Activated B cell treated with CpG ODN at 0.5 μM for 24 hours (primary cell): ENCODE measurements at regions not wholly inside any gene's neighbourhood (a gene's known extent, or its start where the extent isn't known, plus 50 kb on each side); places are given as distances from the start of the nearest gene placed in this dataset.
A peak's percentile ranks its signal among the peaks of the same experiment; 100 is the strongest.

ENCODE experiments used
- ATAC-seq: fragments of 200-7000 bp; cut with Tn5 transposase; one replicate; pipeline ENCODE4 v1.10.0; 2021; ENCODE audit warnings: low read depth, mild to moderate bottlenecking, moderate library complexity
- CTCF ChIA-PET: fragments of 350-600 bp; sonication (Branson Sonifier 250); formaldehyde crosslinking; loops from one replicate; lab custom pipeline; 2021; ENCODE audit warnings: antibody characterized with exemption; lab: Charles Lee
- POLR2A ChIA-PET: fragments of 350-600 bp; sonication (Branson Sonifier 250); formaldehyde crosslinking; loops from one replicate; lab custom pipeline; 2021; ENCODE audit warnings: antibody characterized with exemption; lab: Charles Lee
- DNase-seq: peaks from one replicate; pipeline ENCODE4 v3.0.0; 2022
- H3K27ac Mint-ChIP-seq: one replicate; pipeline ENCODE4 v1.8.0; 2020; ENCODE audit warnings: mixed read lengths
- H3K27me3 Mint-ChIP-seq: one replicate; pipeline ENCODE4 v1.8.0; 2021; ENCODE audit warnings: mixed read lengths
- H3K36me3 Mint-ChIP-seq: one replicate; pipeline ENCODE4 v1.8.0; 2021; ENCODE audit warnings: low read depth, mixed read lengths
- H3K4me1 Mint-ChIP-seq: one replicate; pipeline ENCODE4 v1.8.0; 2021; ENCODE audit warnings: mixed read lengths
- H3K4me3 Mint-ChIP-seq: one replicate; pipeline ENCODE4 v1.8.0; 2020; ENCODE audit warnings: mild to moderate bottlenecking, mixed read lengths
- H3K9me3 Mint-ChIP-seq: one replicate; pipeline ENCODE4 v1.8.0; 2020; ENCODE audit warnings: mixed read lengths
- intact Hi-C: fragments of 100-400 bp; cut with micrococcal nuclease; formaldehyde crosslinking; loops from one replicate; pipeline ENCODE4 v1.15.1; 2024
- TF ChIP-seq, protein P1 (sequence below): fragments of 200-600 bp; IDR thresholded peaks from one replicate; pipeline ENCODE4 v1.8.0; 2022; ENCODE audit warnings: antibody characterized with exemption, mild to moderate bottlenecking

DNA sequence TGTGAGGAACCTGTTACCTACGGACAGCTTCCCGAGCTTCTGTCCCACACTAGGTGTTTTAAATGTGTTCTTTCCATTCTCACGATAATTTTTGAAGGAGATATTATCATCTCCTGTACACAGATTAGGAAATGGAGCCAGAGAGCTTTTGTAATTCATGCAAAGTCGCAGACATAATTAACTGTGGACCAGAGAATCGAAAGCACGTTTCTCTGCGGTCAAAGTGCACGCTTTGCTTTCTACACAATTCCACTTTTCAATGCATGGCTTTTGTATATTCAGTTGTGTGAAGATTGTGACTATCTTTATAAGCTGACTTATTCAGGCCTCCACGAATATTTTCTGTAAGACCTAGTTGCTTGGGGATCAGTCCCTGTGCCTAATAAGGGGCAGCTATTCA lies 81.7 kb upstream of the SLC10A2 start:
- Mint-ChIP-seq H3K36me3 (no peaks in the 10 kb centered on the region), H3K27me3 (no peaks in the 10 kb centered on the region), H3K9me3 (no peaks in the 10 kb centered on the region), H3K4me3 (no peak overlapping the region), H3K4me1 (no peaks in the 10 kb centered on the region), H3K27ac (no peak overlapping the region)
- TF ChIP-seq, protein P1, sequence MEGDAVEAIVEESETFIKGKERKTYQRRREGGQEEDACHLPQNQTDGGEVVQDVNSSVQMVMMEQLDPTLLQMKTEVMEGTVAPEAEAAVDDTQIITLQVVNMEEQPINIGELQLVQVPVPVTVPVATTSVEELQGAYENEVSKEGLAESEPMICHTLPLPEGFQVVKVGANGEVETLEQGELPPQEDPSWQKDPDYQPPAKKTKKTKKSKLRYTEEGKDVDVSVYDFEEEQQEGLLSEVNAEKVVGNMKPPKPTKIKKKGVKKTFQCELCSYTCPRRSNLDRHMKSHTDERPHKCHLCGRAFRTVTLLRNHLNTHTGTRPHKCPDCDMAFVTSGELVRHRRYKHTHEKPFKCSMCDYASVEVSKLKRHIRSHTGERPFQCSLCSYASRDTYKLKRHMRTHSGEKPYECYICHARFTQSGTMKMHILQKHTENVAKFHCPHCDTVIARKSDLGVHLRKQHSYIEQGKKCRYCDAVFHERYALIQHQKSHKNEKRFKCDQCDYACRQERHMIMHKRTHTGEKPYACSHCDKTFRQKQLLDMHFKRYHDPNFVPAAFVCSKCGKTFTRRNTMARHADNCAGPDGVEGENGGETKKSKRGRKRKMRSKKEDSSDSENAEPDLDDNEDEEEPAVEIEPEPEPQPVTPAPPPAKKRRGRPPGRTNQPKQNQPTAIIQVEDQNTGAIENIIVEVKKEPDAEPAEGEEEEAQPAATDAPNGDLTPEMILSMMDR = no peak
- POLR2A ChIA-PET = no interaction called here
- CTCF ChIA-PET = no interaction called here
- DNase-seq = no peak
- no peak for ATAC-seq
- intact Hi-C loops = no loop called here

DNA sequence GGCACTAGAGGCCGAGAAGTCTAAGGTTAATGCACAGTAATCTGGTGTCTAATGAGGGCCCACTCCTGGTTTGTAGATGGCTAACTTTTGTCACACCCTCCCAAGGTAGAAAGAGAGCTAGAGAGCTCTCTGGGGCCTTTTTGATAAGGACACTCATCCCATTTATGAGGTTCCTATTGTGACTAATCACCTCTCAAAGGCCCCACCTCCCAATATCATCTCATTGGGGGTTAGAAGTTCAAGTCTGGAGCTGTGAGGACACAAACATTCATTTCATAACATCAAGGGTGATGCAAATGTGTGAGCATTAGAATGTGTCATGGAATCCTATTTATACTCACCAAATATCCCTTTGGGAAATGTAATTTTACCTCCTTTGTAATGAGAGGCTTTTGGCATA lies 79.2 kb upstream of the SLC10A2 start:
- intact Hi-C loops = no loop called here
- ATAC-seq (no peak), DNase-seq (no peak)
- no peaks in the 10 kb centered on the region for H3K4me1 Mint-ChIP-seq
- H3K27ac Mint-ChIP-seq = no peak overlapping the region
- no peaks in the 10 kb centered on the region for H3K9me3 Mint-ChIP-seq
- TF ChIP-seq, protein P1 = no peak
- POLR2A ChIA-PET = no interaction called here
- CTCF ChIA-PET = no interaction called here
- no peaks in the 10 kb centered on the region for H3K36me3 Mint-ChIP-seq
- no peaks in the 10 kb centered on the region for H3K27me3 Mint-ChIP-seq
- no peak overlapping the region for H3K4me3 Mint-ChIP-seq

DNA sequence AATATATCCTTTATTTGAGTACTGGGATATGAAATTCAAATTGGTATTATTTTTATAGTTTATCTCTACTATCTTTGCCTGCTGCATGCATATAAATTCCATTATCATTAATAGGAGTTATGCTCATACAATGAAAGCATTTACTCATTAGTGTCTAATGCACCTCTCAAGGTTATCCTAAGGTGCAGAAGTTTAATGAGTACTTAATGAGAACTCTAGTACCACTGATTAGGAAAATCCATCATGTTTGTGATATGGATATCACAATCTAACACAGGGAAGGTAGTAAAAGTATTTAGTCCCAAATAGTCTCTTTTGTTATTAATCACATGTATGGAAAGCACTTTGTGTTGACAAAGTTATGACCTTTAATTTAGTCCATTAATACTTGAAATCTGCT lies 77.2 kb upstream of the SLC10A2 start:
- Mint-ChIP-seq H3K27ac (no peak overlapping the region), H3K4me1 (no peaks in the 10 kb centered on the region), H3K36me3 (no peaks in the 10 kb centered on the region), H3K4me3 (no peak overlapping the region), H3K27me3 (no peaks in the 10 kb centered on the region), H3K9me3 (no peaks in the 10 kb centered on the region)
- ChIA-PET CTCF (interaction anchor here (1.6 kb wide), 1 partner anchor 228 kb away, joined by 4 read pairs; no protein-coding TSS in a partner anchor), POLR2A (no interaction called here)
- intact Hi-C loops = no loop called here
- no peak for ATAC-seq
- no peak for DNase-seq
- TF ChIP-seq, protein P1 = no peak

DNA sequence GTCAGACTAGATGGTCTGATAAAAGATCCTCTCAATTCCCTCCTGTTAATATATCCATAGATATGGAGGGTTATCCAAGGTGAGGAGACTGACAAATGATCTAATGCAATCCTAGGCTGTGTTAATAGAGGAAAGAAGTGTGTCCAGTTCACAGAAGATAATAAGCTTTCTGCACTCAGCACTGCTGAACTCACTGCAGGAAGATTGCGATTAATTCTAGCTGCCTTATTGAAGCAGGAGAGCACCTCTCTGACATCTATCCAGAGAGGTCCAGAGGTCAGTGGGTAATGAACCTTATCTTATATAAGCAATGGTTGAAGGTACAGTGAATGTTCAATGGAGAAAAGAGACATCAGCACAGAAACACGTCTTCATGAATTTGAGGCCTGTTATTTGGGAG lies 75.9 kb upstream of the SLC10A2 start:
- H3K4me3 Mint-ChIP-seq = no peak overlapping the region
- no peaks in the 10 kb centered on the region for H3K4me1 Mint-ChIP-seq
- TF ChIP-seq, protein P1 = no peak
- no peaks in the 10 kb centered on the region for H3K27me3 Mint-ChIP-seq
- no peaks in the 10 kb centered on the region for H3K36me3 Mint-ChIP-seq
- H3K9me3 Mint-ChIP-seq = no peaks in the 10 kb centered on the region
- POLR2A ChIA-PET = no interaction called here
- CTCF ChIA-PET = no interaction called here
- ATAC-seq = no peak
- H3K27ac Mint-ChIP-seq = no peak overlapping the region
- intact Hi-C loops = no loop called here
- DNase-seq = no peak

DNA sequence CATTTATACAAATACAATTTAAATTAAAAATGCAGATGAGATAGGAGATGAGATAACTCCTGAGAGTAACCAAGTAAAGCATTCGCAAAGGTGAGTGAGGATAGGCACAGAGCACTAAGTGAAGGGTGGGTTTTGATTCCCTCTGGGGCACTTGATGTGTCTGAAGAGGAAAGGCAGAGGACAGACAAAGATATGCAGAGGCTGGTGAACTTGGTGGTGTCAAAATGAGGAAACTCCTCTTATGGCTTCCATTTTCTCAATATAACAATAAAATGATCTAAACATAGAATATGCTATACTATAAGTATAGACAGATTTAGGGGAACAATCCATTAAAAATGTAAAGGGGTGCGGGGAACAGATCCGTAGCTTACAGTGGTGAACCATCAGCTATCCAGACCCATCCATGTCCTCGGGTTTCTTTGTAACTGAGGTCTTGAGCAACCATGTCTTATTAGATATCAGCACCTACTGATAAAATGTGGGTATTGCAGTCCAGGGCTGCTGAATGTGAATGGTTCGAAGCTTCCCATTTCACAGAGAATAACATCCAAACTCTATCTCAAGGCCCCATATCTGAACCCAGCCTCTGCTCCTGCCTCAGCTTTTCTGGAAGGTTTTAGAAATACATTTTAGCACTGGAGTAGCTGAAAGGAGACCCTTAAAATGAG lies 73.9 kb upstream of the SLC10A2 start:
- CTCF ChIA-PET = interaction anchor here (0.9 to 1.3 kb wide), 6 partner anchors 13 to 270 kb away, joined by 3 to 46 read pairs (median 5); no protein-coding TSS in a partner anchor
- intact Hi-C loops = loop anchor here (1.0 kb wide), 1 partner anchor 224 kb away; no protein-coding TSS in a partner anchor
- TF ChIP-seq, protein P1 = no peak
- Mint-ChIP-seq H3K9me3 (no peaks in the 10 kb centered on the region), H3K27me3 (no peaks in the 10 kb centered on the region), H3K27ac (no peak overlapping the region), H3K36me3 (no peaks in the 10 kb centered on the region), H3K4me1 (no peaks in the 10 kb centered on the region), H3K4me3 (no peak overlapping the region)
- DNase-seq = no peak
- ATAC-seq = peak; percentile 71
- POLR2A ChIA-PET = no interaction called here
